Spinal cord (tissue), 9 donors: ENCODE measurements at regions not wholly inside any gene's neighbourhood (a gene's known extent, or its start where the extent isn't known, plus 50 kb on each side); places are given as distances from the start of the nearest gene placed in this dataset.

Source experiments
- DNase-seq, 6 donors: peaks; one replicate each; pipeline versions ENCODE4 v3.0.0 to v3.0.0-alpha.2; 2013 to 2015; ENCODE audit warnings: low spot score in 6 of 6, low read depth in 4 of 6
- H3K27ac ChIP-seq: one replicate; pipeline ENCODE4 v1.5.1; 2013; ENCODE audit warnings: low read depth, low read length, control low read depth
- H3K27me3 ChIP-seq: one replicate; pipeline ENCODE4 v1.6.1; 2013; ENCODE audit warnings: low read length; ENCODE audit not compliant: control insufficient read depth, insufficient read depth
- H3K36me3 ChIP-seq: one replicate; pipeline ENCODE4 v1.6.1; 2013; ENCODE audit warnings: low read length; ENCODE audit not compliant: control insufficient read depth, insufficient read depth
- H3K4me1 ChIP-seq: one replicate; pipeline ENCODE4 v1.6.1; 2013; ENCODE audit warnings: low read length; ENCODE audit not compliant: control insufficient read depth, insufficient read depth
- H3K4me3 ChIP-seq: one replicate; pipeline ENCODE4 v1.5.1; 2013; ENCODE audit warnings: low read depth, low read length, control low read depth
- H3K9me3 ChIP-seq: one replicate; pipeline ENCODE4 v1.6.1; 2013; ENCODE audit warnings: low read length; ENCODE audit not compliant: control insufficient read depth, insufficient read depth
- WGBS: methylation state at CpG from one replicate; pipeline ENCODE4 v1.1.5; 2013; ENCODE audit warnings: missing lambda C conversion rate; ENCODE audit not compliant: insufficient coverage; 5-methylcytosine and 5-hydroxymethylcytosine counted together
- donor health status: healthy.

DNA sequence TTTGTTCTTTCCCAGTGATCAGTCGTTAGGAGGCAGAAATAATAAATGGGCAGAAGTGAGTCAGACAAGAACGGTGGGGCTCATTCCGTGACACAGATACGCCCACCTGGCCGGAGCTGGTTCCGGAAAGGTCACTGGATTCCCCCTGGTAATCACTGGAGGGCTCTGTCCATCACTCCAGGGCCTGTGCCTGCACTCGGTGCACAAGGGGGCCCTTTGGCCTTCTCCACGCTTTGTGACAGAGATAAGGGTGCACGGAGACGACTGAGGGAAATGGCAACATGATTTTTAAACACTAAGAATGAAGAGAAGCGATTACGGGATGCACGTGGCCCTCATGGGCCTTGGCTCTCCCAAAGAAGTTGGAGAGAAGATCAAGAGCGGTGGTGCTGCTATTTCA is 84.4 kb downstream of the PTGR3 start:
- Histone ChIP-seq H3K4me3 (no peak overlapping the region), H3K9me3 (no peaks in the 10 kb centered on the region), H3K27ac (no peak overlapping the region), H3K27me3 (no peaks in the 10 kb centered on the region), H3K36me3 (no peaks in the 10 kb centered on the region), H3K4me1 (peaks cover 6% of the 10 kb centered on the region)
- WGBS = 89% methylated on average over 13 of the region's 14 CpGs
- DNase-seq = no peak

DNA sequence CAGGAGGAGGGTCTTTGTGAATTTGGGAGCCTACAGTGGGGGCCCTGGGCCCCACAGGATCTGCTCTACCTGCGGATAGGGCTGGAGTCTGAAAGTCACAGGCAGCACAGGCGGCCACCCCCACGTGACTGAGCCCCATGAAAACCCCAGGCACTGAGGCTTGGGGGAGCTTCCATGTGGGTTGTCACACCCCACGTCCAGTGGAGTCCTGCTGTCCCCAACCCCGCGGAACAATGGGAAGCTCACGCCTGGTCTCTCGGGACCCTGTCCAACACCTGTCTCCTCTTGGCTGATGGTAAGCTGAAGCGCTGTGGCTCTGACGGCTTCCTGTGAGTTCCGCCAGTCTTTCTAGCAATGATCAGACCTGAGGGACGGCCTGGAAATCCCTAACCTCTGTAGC is 85.8 kb downstream of the PTGR3 start:
- H3K4me3 ChIP-seq = no peak overlapping the region
- H3K36me3 ChIP-seq = no peaks in the 10 kb centered on the region
- H3K9me3 ChIP-seq = no peaks in the 10 kb centered on the region
- no peak for DNase-seq
- peaks cover 6% of the 10 kb centered on the region for H3K4me1 ChIP-seq
- no peak overlapping the region for H3K27ac ChIP-seq
- WGBS = 92% methylated on average over 12 of the region's 12 CpGs
- H3K27me3 ChIP-seq = no peaks in the 10 kb centered on the region

DNA sequence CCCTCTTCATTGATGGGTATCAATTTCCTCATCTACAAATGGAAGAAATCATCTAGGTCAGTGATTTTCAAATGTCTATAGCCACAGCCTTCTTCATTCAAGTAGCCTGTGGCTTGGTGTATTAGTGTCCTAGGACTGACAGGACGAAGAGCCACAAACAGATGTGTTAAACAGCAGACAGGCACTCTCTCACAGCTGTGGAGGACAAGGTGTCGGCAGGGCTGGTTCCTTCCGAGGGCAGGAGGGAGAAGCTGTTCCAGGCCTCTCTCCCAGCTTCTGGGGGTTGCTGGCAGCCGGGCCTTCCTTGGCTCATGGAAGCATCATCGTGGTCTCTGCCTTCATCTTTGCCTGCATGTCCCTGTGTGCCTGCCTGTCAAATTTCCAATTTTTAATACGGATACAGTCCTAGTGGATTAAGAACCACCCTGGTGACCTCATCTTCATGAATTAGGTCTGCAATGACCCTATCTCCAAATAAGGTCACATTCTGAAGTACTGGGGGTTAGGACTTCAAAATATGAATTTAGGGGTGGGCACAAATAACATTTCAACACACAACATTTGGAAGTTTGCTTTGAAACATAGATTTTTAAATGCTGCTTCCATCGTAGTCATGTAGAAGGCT is 86.5 kb downstream of the PTGR3 start:
- Histone ChIP-seq H3K27me3 (no peaks in the 10 kb centered on the region), H3K4me3 (no peak overlapping the region), H3K36me3 (no peaks in the 10 kb centered on the region), H3K9me3 (no peaks in the 10 kb centered on the region), H3K4me1 (peaks cover 6% of the 10 kb centered on the region), H3K27ac (no peak overlapping the region)
- no peak for DNase-seq
- WGBS = 100% methylated on average over 3 of the region's 7 CpGs

DNA sequence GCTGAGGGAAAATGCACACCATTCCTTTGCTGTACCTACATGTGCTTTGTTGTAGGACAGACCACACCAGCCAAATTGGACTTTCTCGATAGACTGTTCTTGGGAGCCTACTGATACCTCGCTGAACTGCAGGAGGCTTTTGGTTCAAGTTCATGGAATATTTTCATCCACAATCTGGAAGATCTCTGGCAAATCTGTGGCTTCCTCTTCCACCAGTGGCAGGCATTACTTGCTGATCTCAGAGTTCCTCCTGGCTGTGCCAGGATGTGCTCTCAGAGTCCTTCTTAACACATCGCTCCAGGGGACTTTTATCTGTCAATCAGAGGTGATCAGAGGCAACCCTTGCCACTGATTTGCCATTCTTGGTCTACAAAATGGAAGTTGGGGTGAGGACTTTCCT is 87.7 kb downstream of the PTGR3 start:
- no peak for DNase-seq
- Histone ChIP-seq H3K27ac (no peak overlapping the region), H3K36me3 (no peaks in the 10 kb centered on the region), H3K4me1 (peaks cover 6% of the 10 kb centered on the region), H3K4me3 (no peak overlapping the region), H3K27me3 (no peaks in the 10 kb centered on the region), H3K9me3 (no peaks in the 10 kb centered on the region)
- WGBS = 96% methylated on average over 3 of the region's 3 CpGs

DNA sequence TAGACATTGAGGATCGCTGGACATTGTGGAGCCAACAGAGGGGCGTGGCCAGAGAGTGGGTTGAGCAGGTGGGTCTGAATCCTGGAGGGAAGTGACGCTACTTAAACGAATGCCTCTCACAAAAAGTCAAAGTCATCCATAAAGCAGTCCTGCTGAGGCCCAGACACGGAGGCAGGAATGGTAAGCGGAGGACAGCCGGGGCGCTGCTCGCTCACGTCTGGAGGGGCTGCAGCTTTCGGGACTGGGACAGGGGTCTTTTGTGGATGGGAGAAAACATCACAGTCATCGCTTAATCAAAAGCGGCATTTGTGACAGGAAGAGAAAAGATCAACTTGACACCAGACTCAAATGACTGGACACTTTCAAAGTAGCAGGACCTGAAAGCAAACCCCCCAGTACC is 88.4 kb downstream of the PTGR3 start:
- H3K9me3 ChIP-seq = no peaks in the 10 kb centered on the region
- H3K27ac ChIP-seq = no peak overlapping the region
- H3K4me1 ChIP-seq = peaks cover 6% of the 10 kb centered on the region
- no peaks in the 10 kb centered on the region for H3K27me3 ChIP-seq
- H3K36me3 ChIP-seq = no peaks in the 10 kb centered on the region
- no peak for DNase-seq
- H3K4me3 ChIP-seq = no peak overlapping the region
- WGBS = 72% methylated on average over 6 of the region's 13 CpGs

DNA sequence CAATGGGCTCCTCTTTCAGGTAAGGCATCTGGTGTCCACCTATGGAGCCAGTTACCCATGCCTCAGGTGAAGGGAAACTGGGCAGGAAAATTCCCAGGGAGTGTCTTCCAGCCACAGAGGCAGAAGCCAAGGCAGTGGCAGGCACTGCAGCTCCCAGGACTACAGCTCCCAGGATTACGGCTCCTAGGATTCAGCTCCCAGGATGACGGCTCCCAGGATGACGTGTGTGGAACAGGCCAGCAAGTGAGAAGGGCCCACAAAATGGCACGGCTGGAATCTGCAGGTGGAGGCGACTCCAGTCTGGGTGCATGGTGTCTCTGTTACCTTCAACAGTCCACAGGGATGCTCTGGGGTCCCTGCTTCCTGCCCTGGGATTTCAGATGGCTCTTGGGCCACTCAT is 92.1 kb downstream of the PTGR3 start:
- no peaks in the 10 kb centered on the region for H3K27me3 ChIP-seq
- H3K36me3 ChIP-seq = no peaks in the 10 kb centered on the region
- no peak overlapping the region for H3K27ac ChIP-seq
- no peaks in the 10 kb centered on the region for H3K9me3 ChIP-seq
- WGBS = 95% methylated on average over 5 of the region's 5 CpGs
- DNase-seq = no peak
- H3K4me3 ChIP-seq = no peak overlapping the region
- H3K4me1 ChIP-seq = no peaks in the 10 kb centered on the region

DNA sequence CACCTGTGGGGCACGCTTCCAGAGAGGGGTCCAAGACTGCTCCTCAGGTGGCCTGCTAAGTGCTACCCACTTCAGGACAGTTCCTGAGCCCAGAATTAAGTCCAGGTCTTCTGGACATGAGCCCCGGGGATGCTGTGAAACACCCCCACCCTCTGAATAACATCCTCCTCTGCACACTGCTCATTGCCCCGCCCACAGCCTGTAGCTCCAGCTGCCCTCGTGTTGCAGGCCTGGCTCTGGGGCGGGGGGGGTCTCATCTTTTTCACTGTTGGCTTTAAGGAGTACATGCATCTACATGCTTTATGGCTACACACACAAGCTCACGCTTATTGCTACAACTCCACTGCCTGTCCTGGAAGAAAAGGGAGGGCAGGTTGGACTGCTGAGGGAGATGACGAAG is 92.8 kb downstream of the PTGR3 start:
- DNase-seq = no peak
- Histone ChIP-seq H3K36me3 (no peaks in the 10 kb centered on the region), H3K27ac (no peak overlapping the region), H3K4me1 (no peaks in the 10 kb centered on the region), H3K27me3 (no peaks in the 10 kb centered on the region), H3K9me3 (no peaks in the 10 kb centered on the region), H3K4me3 (no peak overlapping the region)
- WGBS = 96% methylated on average over 2 of the region's 7 CpGs

DNA sequence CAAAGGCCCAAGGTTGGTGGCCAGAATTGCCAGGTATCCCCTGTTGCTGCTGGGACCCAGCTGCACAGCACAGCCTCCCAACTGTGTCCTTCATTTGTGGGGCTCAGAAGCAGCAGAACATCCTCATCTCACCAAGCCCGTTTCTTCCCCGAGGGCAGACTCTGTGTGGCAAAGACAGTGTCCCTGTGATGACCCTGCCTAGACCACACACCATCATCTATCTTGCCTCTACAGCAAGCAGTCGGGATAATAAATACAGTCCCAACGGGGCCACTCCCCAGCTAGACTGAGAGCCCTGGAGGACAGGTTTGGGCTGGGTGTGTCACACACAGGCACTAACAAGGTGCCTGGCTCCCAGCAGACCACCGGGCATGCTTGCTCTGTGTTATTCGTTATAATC is 93.4 kb downstream of the PTGR3 start:
- H3K36me3 ChIP-seq = no peaks in the 10 kb centered on the region
- DNase-seq = no peak
- H3K27me3 ChIP-seq = no peaks in the 10 kb centered on the region
- no peak overlapping the region for H3K27ac ChIP-seq
- H3K9me3 ChIP-seq = no peaks in the 10 kb centered on the region
- no peaks in the 10 kb centered on the region for H3K4me1 ChIP-seq
- no peak overlapping the region for H3K4me3 ChIP-seq
- WGBS = 47% methylated on average over 6 of the region's 6 CpGs
